Uterus (tissue), 2 donors: ENCODE measurements at regions not wholly inside any gene's neighbourhood (a gene's known extent, or its start where the extent isn't known, plus 50 kb on each side); places are given as distances from the start of the nearest gene placed in this dataset.
"Not testable (repeated sequence)": the region's sequence is repeated elsewhere in the genome, so short reads cannot be mapped to it uniquely, and the experiment has no call there.

Source experiments
- CTCF ChIP-seq, 4 experiments: fragments of 200-600 bp in 2 of 4; fragments of 450-650 bp in 2 of 4; sonication (generic) in 2 of 4; IDR thresholded peaks; one replicate each; pipeline ENCODE4 v1.5.1; 2016 to 2019; ENCODE audit warnings: antibody characterized with exemption in 4 of 4, mild to moderate bottlenecking in 2 of 4, moderate library complexity in 1 of 4
- POLR2A ChIP-seq, 2 donors: fragments of 450-650 bp; IDR thresholded peaks; one replicate each; pipeline ENCODE4 v1.6.1; 2016; ENCODE audit warnings: antibody characterized with exemption in 2 of 2, mild to moderate bottlenecking in 1 of 2, moderate library complexity in 1 of 2

GRCh38 chr21:20048130-20048837 is 949.9 kb upstream of the NCAM2 start:
- TF ChIP-seq CTCF, POLR2A (IDR thresholded peaks at IDR 0.05): not testable (repeated sequence)
